HFFc6 (cell line): ENCODE measurements at regions not wholly inside any gene's neighbourhood (a gene's known extent, or its start where the extent isn't known, plus 50 kb on each side); places are given as distances from the start of the nearest gene placed in this dataset.

Experiments
- DNase-seq: peaks from one replicate; pipeline ENCODE4 v3.0.0-alpha.2; 2018
- H3K27ac Mint-ChIP-seq: 2 replicates; pipeline ENCODE4 v1.8.0; 2020; ENCODE audit warnings: mild to moderate bottlenecking, mixed read lengths
- H3K27me3 Mint-ChIP-seq: 2 replicates; pipeline ENCODE4 v1.8.0; 2021; ENCODE audit warnings: mild to moderate bottlenecking, moderate library complexity, mixed read lengths; ENCODE audit not compliant: insufficient read depth
- H3K36me3 Mint-ChIP-seq: 2 replicates; pipeline ENCODE4 v1.8.0; 2021; ENCODE audit warnings: low read depth, mixed read lengths
- H3K4me1 Mint-ChIP-seq: 2 replicates; pipeline ENCODE4 v1.8.0; 2020; ENCODE audit warnings: low read depth, mixed read lengths
- H3K4me3 Mint-ChIP-seq: 2 replicates; pipeline ENCODE4 v1.8.0; 2020; ENCODE audit warnings: mild to moderate bottlenecking, moderate library complexity, mixed read lengths
- H3K9me3 Mint-ChIP-seq: 2 replicates; pipeline ENCODE4 v1.8.0; 2020; ENCODE audit warnings: mild to moderate bottlenecking, mixed read lengths
- CTCF ChIP-seq: fragments of 200-600 bp; sonication (generic); IDR thresholded peaks from 2 replicates; pipeline ENCODE4 v1.5.0; 2021; ENCODE audit warnings: antibody characterized with exemption, mild to moderate bottlenecking

GRCh38 chr1:70897273-70897672 lies 150.3 kb downstream of the PTGER3 start:
- Mint-ChIP-seq H3K27ac (no peak overlapping the region), H3K36me3 (no peaks in the 10 kb centered on the region), H3K27me3 (no peaks in the 10 kb centered on the region), H3K9me3 (peaks cover 7% of the 10 kb centered on the region; the same call in 1 of the 2 replicates), H3K4me1 (no peaks in the 10 kb centered on the region; the same call in 1 of the 2 replicates), H3K4me3 (no peak overlapping the region)
- TF ChIP-seq CTCF = no peak
- DNase-seq = no peak

- H3K27ac Mint-ChIP-seq = no peak overlapping the region
- H3K9me3 Mint-ChIP-seq = peaks cover 15% of the 10 kb centered on the region
- no peaks in the 10 kb centered on the region; the same call in 1 of the 2 replicates for H3K4me1 Mint-ChIP-seq
- DNase-seq = no peak
- no peak overlapping the region for H3K4me3 Mint-ChIP-seq
- no peaks in the 10 kb centered on the region for H3K27me3 Mint-ChIP-seq
- no peak for TF ChIP-seq CTCF
- no peaks in the 10 kb centered on the region for H3K36me3 Mint-ChIP-seq
These were observed 147.9 kb downstream of the PTGER3 start for GRCh38 chr1:70899735-70900134.

DNA sequence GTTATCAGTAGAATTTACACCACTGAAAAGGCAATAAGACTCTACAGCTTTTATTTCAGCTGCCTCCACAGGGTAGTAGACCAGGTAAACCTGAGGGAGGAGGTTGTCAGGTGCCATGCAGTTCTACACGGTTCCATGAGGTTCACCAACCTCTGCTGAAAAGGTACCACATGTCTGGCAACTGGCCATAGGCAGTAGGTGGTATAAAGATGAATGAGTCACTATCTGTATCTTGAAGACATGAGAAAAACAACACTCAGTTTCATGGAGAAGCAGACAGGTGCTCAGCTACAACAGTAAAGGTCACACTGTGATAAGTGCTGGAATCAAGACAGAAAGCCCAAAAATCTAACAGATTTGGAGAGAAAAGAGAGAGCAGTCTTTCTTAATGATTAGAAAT lies 145.4 kb downstream of the PTGER3 start:
- no peaks in the 10 kb centered on the region for H3K36me3 Mint-ChIP-seq
- no peak for DNase-seq
- no peak overlapping the region for H3K27ac Mint-ChIP-seq
- peaks cover 2% of the 10 kb centered on the region; the same call in 1 of the 2 replicates for H3K27me3 Mint-ChIP-seq
- H3K4me3 Mint-ChIP-seq = no peak overlapping the region
- no peaks in the 10 kb centered on the region; the same call in 1 of the 2 replicates for H3K4me1 Mint-ChIP-seq
- TF ChIP-seq CTCF = no peak
- H3K9me3 Mint-ChIP-seq = peaks cover 18% of the 10 kb centered on the region

GRCh38 chr1:70906800-70907199 lies 140.8 kb downstream of the PTGER3 start:
- Mint-ChIP-seq H3K36me3 (peaks cover 7% of the 10 kb centered on the region; the same call in 1 of the 2 replicates), H3K27me3 (peaks cover 2% of the 10 kb centered on the region; the same call in 1 of the 2 replicates), H3K27ac (no peak overlapping the region), H3K4me1 (no peaks in the 10 kb centered on the region), H3K4me3 (no peak overlapping the region), H3K9me3 (peaks cover 23% of the 10 kb centered on the region)
- no peak for TF ChIP-seq CTCF
- DNase-seq = no peak

- H3K27me3 Mint-ChIP-seq = peaks cover 2% of the 10 kb centered on the region; the same call in 1 of the 2 replicates
- no peak overlapping the region for H3K27ac Mint-ChIP-seq
- no peak for DNase-seq
- no peaks in the 10 kb centered on the region for H3K4me1 Mint-ChIP-seq
- H3K9me3 Mint-ChIP-seq = peaks cover 29% of the 10 kb centered on the region
- H3K36me3 Mint-ChIP-seq = peaks cover 7% of the 10 kb centered on the region; the same call in 1 of the 2 replicates
- H3K4me3 Mint-ChIP-seq = no peak overlapping the region
- TF ChIP-seq CTCF = no peak
These were observed 139.9 kb downstream of the PTGER3 start for GRCh38 chr1:70907563-70908310.
